ENCODE measurements at regions not wholly inside any gene's neighbourhood (a gene's known extent, or its start where the extent isn't known, plus 50 kb on each side); places are given as distances from the start of the nearest gene placed in this dataset.
A peak's percentile ranks its signal among the peaks of the same experiment; 100 is the strongest.
"Not testable (repeated sequence)": the region's sequence is repeated elsewhere in the genome, so short reads cannot be mapped to it uniquely, and the experiment has no call there.

- ATAC-seq: no peak
Observed at GRCh38 chr12:13561923-13562322, 365.4 kb downstream of the EMP1 start.

GRCh38 chr12:13559318-13559978 is 362.9 kb downstream of the EMP1 start:
- ATAC-seq (no peak), DNase-seq (no peak)

More at GRCh38 chr12:13561923-13562322, 365.4 kb downstream of the EMP1 start:
- no peak for DNase-seq

GRCh38 chr12:13552830-13553229 is 356.3 kb downstream of the EMP1 start:
- no peak for DNase-seq
- no peak for ATAC-seq

- no peak for DNase-seq
- ATAC-seq: no peak
Observed at GRCh38 chr12:13547283-13547682, 350.8 kb downstream of the EMP1 start.

- ATAC-seq: no peak
- DNase-seq: no peak
Observed at GRCh38 chr12:13546231-13546630, 349.7 kb downstream of the EMP1 start.

- no peak for ATAC-seq
- DNase-seq: no peak
Observed at GRCh38 chr12:13539051-13539450, 342.5 kb downstream of the EMP1 start.

- ATAC-seq (no peak), DNase-seq (no peak)
Observed at GRCh38 chr12:13538136-13538535, 341.6 kb downstream of the EMP1 start.

- DNase-seq (no peak), ATAC-seq (peak; percentile 34)
Observed at GRCh38 chr12:13537623-13538022, 341.1 kb downstream of the EMP1 start.

GRCh38 chr12:13536219-13536910 is 339.8 kb downstream of the EMP1 start:
- ATAC-seq (peak; percentile 83), DNase-seq (peak; percentile 15)

GRCh38 chr12:13534645-13535398 is 338.3 kb downstream of the EMP1 start:
- DNase-seq (peak; percentile 72), ATAC-seq (no peak)

GRCh38 chr12:13534242-13534641 is 337.7 kb downstream of the EMP1 start:
- DNase-seq: no peak

GRCh38 chr12:13530966-13531365 is 334.4 kb downstream of the EMP1 start:
- ATAC-seq (no peak), DNase-seq (no peak)

More at GRCh38 chr12:13534242-13534641, 337.7 kb downstream of the EMP1 start:
- no peak for ATAC-seq

- ATAC-seq, DNase-seq: not testable (repeated sequence)
Observed at GRCh38 chr12:13526185-13526921, 329.8 kb downstream of the EMP1 start.

- no peak for DNase-seq
- ATAC-seq: no peak
Observed at GRCh38 chr12:13523536-13524307, 327.2 kb downstream of the EMP1 start.

GRCh38 chr12:13518034-13518433 is 321.5 kb downstream of the EMP1 start:
- not testable (repeated sequence) for ATAC-seq, DNase-seq

- no peak for ATAC-seq
- no peak for DNase-seq
Observed at GRCh38 chr12:13509740-13510139, 313.2 kb downstream of the EMP1 start.

- no peak for DNase-seq
- no peak for ATAC-seq
Observed at GRCh38 chr12:13505636-13506035, 309.1 kb downstream of the EMP1 start.

- ATAC-seq: no peak
Observed at GRCh38 chr12:13505224-13505623, 308.7 kb downstream of the EMP1 start.

GRCh38 chr12:13504736-13505135 is 308.2 kb downstream of the EMP1 start:
- ATAC-seq: no peak
- DNase-seq: no peak

More at GRCh38 chr12:13505224-13505623, 308.7 kb downstream of the EMP1 start:
- DNase-seq: no peak

- ATAC-seq (no peak), DNase-seq (no peak)
Observed at GRCh38 chr12:13504074-13504473, 307.5 kb downstream of the EMP1 start.

GRCh38 chr12:13503094-13503835 is 306.7 kb downstream of the EMP1 start:
- ATAC-seq: peak; percentile 6
- no peak for DNase-seq
